ENCODE measurements at regions not wholly inside any gene's neighbourhood (a gene's known extent, or its start where the extent isn't known, plus 50 kb on each side); places are given as distances from the start of the nearest gene placed in this dataset.

DNA sequence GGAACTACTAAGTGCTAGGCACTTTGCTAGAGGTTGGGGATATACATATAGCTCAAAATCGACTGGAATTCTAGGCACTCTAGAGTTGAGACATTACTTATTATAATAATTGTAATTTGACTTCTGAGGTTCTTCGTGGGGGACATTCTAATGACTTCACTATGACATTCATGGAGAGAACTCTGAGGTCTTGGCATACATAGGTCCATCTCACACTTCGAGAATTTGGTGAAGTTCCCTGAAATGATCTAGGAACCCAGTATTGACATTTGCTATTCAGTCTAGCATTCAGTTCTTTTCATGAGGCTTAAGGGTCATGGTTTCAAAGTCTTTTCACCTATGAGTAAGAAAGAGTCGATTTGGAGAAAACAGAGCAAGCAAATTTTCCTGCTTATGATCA lies 446.6 kb upstream of the JAG1 start:
- TF ChIP-seq, protein P1, sequence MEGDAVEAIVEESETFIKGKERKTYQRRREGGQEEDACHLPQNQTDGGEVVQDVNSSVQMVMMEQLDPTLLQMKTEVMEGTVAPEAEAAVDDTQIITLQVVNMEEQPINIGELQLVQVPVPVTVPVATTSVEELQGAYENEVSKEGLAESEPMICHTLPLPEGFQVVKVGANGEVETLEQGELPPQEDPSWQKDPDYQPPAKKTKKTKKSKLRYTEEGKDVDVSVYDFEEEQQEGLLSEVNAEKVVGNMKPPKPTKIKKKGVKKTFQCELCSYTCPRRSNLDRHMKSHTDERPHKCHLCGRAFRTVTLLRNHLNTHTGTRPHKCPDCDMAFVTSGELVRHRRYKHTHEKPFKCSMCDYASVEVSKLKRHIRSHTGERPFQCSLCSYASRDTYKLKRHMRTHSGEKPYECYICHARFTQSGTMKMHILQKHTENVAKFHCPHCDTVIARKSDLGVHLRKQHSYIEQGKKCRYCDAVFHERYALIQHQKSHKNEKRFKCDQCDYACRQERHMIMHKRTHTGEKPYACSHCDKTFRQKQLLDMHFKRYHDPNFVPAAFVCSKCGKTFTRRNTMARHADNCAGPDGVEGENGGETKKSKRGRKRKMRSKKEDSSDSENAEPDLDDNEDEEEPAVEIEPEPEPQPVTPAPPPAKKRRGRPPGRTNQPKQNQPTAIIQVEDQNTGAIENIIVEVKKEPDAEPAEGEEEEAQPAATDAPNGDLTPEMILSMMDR (IDR thresholded peaks at IDR 0.05), result no peak
- no peak for TF ChIP-seq POLR2A (IDR thresholded peaks at IDR 0.05)

All from uterus (tissue), 2 donors.